ENCODE measurements at regions not wholly inside any gene's neighbourhood (a gene's known extent, or its start where the extent isn't known, plus 50 kb on each side); places are given as distances from the start of the nearest gene placed in this dataset.

GRCh38 chr9:80320916-80321315 is 749.2 kb downstream of the TLE4 start:
- DNase-seq = peak; percentile 44

- peak; percentile 45 for DNase-seq
These were observed 748.7 kb downstream of the TLE4 start for GRCh38 chr9:80320480-80320879.

DNA sequence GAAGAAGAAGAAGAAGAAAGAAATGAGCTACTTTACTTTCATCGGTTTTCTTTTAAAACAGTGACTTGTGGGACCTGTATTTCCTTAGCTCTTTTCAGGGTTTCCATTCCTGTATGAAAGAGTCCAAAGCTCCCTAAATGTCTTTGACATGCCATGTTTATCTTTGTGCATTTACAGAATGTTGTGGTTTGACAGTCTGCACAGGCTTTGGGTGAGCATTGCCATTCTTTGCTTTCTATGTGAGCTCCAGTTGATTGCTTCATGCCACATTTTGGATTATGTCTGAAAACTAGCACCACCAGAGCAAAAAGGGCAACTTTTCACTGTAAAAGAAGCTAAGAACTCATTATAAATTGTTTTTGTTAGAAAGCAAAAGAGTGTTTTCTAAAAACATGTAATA is 733.4 kb downstream of the TLE4 start:
- DNase-seq = no peak

DNA sequence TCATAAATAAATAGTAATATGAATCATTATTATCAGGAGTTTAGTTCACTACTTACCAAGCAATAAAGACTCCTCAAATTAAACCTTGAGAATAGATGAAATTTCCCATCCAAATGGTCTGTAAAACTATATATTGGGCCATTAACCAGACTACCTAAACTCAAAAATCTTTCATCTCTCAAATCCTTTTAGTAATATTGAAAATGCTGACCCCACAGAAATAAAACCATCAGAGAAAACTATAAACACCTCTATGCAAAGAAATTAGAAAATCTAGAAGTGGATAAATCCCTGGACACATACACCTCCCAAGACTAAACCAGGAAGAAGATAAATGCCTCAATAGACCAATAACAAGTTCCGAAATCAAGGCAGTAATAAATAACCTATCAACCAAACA is 723.2 kb downstream of the TLE4 start:
- DNase-seq = no peak

DNA sequence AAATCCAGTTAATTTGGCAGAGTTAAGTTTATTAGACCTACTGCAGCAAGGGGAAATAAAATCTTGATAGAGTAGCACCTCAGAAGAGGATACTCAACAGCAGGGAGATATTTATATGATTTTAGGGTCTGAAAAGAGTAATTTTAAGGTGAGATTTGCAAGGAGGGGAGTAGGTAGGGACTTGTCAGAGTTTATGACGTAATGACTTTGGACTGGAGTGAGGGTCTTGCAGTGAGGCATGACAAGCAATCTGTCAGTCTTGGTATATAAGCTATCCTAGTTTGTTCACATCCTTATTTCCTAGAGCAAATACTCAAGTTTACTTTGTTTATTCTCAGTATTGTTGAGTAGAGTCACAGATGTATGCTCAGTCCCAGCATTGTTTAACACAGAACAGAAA is 722.6 kb downstream of the TLE4 start:
- no peak for DNase-seq

DNA sequence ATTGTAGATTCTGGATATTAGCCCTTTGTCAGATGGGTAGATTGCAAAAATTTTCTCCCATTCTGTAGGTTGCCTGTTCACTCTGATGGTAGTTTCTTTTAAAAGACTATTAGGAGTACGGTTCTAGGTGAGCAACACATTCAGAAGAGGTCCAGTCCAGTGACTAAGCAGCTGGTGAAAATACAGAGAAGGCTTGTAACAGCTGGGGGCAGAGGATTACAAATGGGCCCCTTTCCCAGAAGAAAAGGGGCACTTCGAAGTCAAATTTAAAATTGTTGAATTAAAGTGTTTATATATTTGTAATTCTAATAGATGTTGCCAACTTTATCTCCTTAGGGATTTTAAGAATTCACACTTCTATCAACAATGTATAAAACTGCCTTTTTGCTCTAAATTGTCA is 720.5 kb downstream of the TLE4 start:
- no peak for DNase-seq

GRCh38 chr9:80285326-80285725 is 713.6 kb downstream of the TLE4 start:
- DNase-seq = peak; percentile 20

- DNase-seq = no peak
These were observed 711.0 kb downstream of the TLE4 start for GRCh38 chr9:80282766-80283165.

DNA sequence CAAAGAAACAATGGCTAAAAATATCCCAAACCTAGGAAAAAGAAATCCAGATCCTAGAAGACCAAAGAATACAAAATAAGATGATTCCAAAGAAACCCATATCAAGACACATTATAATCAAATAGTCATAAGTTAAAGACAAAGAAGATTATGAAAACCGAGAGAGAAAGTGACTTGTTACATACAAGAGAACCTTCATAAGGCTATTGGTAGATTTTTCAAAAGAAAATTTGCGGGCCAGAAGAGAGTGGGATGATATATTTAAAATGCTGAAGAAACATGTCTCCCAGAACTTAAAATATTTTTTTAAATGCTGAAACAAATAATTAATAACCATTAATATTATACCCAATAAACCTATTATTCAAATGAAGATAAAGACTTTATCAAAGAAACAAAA is 687.3 kb downstream of the TLE4 start:
- DNase-seq = no peak

- no peak for DNase-seq
These were observed 680.0 kb downstream of the TLE4 start for GRCh38 chr9:80251778-80252177.

DNA sequence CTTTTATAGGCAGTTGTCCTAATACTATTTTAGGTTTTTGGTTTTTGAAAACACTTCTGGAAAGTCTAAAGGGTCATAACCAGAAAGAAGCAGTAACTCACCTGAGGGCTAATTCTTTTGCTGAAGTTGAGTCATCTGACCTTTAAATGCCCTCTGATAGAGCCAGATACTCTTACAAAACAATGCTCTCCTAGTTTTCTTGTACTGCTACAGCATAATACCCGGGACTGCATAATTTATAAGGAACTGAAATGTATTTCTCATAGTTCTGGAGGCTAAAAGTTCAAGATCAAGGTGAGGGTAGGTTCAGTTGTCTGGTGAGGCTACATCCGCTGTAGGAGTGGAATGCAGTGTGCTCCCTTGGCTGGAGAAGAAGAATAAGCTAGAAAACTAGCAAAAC is 670.3 kb downstream of the TLE4 start:
- DNase-seq = no peak

DNA sequence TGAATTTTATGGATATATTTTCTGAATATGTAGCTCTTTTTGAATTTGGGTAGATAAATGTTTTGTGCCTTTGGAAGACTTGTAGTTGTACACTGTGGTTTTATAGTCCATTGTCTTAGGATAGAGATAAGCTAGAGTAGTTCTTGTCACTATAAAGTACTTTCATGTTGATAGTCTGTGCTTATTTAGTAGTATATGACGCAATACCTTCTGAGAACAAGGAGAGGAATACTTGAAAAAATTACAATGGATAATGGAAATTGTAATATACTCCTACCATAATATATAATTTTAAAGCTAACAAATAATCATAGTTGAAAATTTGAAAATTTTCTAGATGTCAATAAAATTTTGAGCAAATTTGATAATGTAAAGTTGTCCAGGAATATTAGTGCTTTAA is 664.0 kb downstream of the TLE4 start:
- no peak for DNase-seq

DNA sequence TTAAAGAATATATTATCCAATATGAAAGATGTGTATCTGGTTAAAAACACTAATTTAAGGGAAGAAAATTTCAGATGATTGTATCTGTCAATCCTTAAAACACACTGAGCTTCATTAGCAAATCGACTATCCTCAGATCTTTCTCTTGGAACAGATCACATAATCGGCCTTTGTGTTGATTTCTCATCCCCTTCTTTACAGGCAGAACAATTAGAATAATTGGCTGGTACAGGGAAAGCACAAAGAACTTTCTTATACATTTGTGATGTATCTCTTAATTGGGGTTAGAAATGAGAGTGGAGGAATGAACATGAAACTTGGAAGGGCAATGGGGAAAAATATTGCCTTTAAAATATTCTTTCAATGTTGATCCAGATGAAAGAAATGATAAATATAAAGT is 662.1 kb downstream of the TLE4 start:
- DNase-seq = no peak

DNA sequence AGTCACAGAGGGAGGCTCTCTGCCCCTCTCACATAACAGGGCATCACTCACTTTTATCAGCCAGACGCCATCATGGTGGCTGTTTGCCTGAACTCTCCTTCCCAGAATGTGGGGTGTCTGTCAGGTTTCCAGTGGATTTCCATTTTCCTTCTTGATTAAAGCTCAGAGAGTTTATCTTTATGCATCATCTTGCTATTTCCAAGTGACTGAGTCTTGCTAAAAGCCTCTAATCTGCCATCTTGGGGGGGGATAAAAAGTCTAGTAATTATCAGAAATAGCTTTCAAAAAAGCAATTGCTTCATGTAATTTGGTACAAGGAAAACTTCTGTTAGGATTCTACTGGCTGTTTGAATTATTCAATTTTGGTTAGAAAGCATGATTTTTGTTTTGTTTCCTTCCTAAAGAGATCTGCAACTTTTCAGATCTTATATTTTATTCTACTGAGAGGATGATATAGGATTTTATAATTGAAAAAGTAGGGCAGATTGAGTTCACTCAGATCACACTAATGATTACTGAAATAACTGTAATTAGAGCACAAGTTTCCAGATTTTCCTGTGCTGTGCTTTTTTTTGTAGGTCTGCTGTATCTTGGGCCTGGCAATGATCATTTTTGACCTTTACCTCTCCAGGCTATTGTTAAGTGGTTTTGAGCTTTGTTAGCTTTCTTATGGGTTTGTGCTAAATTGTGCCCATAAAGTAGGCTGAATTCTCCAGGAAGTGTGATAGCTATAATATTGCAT is 661.5 kb downstream of the TLE4 start:
- DNase-seq = no peak

DNA sequence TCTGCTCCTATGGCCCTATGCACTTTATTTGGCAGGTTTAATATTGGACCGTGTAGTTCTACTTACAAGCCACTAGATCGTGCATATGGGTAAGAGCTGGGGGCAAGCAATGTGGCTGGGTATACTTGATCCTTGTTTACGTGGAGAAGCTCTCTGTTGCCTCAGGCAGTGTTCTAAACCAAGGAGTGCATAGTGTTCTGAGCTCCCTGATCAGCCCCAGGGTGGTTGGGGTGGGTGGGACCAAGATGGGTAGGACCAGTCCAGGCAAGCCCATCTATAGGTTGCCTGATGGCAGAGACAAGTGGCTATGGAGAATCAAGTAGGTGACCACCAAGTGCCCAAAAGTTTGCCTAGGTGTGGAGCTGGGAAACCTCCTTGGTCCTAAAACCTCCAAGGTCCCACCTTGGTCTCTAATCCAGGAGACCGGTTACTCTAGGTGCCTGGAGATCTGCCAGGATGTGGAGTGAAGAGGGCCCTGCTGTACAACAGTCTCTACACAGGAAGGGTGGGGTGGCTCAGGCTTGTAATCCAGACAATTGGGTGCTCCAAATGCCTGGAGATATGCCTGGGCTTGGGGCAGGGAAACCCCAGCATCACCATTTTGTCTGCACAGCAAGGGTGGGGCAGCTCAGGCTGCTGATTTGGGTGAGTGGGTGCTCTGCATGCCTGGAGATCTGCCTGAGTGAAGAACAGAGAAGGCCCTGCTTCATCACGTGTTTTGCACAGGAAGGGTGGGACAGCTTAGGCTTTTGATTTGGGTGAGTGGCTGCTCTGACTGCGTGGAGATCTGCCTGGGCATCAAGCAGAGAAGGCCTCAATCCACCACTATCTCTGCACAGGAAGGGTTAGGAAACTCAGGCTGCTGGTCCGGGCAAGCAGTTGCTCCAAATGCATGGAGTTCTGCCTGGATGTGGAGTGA is 659.8 kb downstream of the TLE4 start:
- DNase-seq = no peak

DNA sequence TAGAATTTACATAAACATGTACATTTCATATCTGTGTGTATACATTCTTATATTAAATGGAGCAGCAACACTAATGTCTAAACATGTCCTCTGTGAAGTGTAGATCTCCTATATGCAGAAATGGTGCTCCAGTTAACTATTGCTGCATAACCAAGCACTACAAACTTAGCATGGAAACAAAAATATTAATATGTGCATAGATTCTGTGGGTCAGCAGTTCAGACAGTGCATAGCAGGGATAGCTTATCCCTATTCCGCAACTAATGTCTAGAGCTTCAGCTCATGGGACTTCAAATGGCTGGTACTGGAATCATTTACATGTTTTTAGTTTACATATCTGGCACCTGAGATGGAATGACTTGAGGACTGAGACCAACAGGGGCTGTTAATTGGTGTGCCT is 652.1 kb downstream of the TLE4 start:
- DNase-seq = no peak

GRCh38 chr9:80222466-80223169 is 650.9 kb downstream of the TLE4 start:
- DNase-seq = no peak

DNA sequence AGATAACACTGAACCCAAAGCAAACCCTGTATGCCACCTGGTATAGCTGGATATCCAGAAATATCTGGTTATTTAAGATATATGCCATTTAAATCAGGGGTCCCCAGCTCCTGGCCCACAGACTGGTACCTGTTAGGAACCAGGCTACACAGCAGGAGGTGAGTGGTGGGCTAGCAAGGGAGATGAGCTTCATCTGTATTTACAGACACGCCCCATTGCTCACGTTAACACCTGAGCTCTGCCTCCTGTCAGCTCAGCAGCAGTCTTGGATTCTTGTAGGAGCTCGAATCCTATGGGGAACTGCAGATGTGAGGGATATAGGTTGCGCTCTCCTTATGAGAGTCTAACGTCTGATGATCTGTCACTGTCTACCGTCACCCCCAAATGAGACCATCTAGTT is 646.6 kb downstream of the TLE4 start:
- DNase-seq = no peak

GRCh38 chr9:80213613-80214012 is 641.8 kb downstream of the TLE4 start:
- DNase-seq = no peak

- DNase-seq = no peak
These were observed 636.9 kb downstream of the TLE4 start for GRCh38 chr9:80208696-80209095.

DNA sequence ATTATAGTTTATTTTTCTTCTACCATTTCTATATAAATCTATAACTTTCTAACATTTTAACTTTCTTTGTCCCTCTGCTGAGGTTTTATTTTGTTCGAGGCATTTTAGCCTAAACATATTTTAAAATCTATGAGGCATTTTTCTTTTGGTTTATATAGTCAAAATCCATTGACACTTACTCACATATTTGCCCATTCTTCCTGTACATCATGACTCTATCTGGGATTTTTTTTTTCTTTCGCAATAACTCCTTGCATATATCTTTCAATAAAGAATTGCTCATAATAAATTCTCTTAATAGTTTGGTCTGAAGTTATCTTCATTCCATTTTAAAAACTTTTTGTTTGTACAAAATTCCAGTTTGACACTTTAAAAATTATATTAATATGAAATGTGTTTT is 632.3 kb downstream of the TLE4 start:
- DNase-seq = peak; percentile 77

- DNase-seq = peak; percentile 82
These were observed 625.9 kb downstream of the TLE4 start for GRCh38 chr9:80197661-80198060.

DNA sequence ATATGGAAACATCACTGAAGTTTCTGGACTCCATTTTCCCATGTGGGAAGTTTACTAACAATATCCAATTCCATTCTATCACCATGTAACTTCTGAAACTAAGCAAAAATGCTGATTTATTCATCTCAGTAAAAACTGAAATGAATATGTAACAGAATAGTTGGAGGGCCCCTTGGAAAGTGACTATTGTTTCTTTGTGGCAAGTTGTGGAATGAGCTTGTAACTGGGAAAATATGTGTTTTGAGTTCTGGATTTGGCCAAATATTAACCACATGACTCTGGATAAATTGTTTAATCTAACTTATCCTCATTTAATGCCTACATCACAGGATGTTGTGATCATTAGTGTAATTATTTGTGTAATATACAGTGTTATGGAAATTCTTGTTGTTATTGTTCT is 619.3 kb downstream of the TLE4 start:
- DNase-seq = peak; percentile 81
